OCI-LY7 (cell line): ENCODE measurements at regions not wholly inside any gene's neighbourhood (a gene's known extent, or its start where the extent isn't known, plus 50 kb on each side); places are given as distances from the start of the nearest gene placed in this dataset.

ENCODE experiments used
- BruUV-seq: library from RNA; stranded (reverse); fragments of 400-500 nt; replicated peaks from 2 replicates; lab custom pipeline; 2021; lab: Mats Ljungman, UMichigan
- CTCF ChIA-PET: fragments of 300-600 bp; sonication (Branson Sonifier 250); formaldehyde crosslinking; loops from one replicate; lab custom pipeline; 2022; ENCODE audit warnings: antibody characterized with exemption; ENCODE audit not compliant: unreplicated experiment; lab: Charles Lee
- POLR2A ChIA-PET: fragments of 300-600 bp; sonication (Branson Sonifier 250); formaldehyde crosslinking; loops from one replicate; lab custom pipeline; 2022; ENCODE audit warnings: antibody characterized with exemption; lab: Charles Lee
- DNase-seq: peaks from one replicate; pipeline ENCODE4 v3.0.0-alpha.2; 2015; ENCODE audit warnings: low spot score
- H2AFZ ChIP-seq: fragments of 200-600 bp; sonication (generic), shearing (Covaris generic); 2 replicates; pipeline ENCODE4 v1.6.1; 2014; ENCODE audit warnings: mild to moderate bottlenecking, antibody characterized with exemption, low read length, moderate library complexity
- H3K27ac ChIP-seq: fragments of 200-600 bp; sonication (generic); 2 replicates; pipeline ENCODE4 v1.5.1; 2014; ENCODE audit warnings: mixed run types, low read depth, mild to moderate bottlenecking, moderate library complexity, low read length, inconsistent platforms; ENCODE audit not compliant: poor library complexity, severe bottlenecking
- H3K36me3 ChIP-seq: fragments of 200-600 bp; sonication (generic); 2 replicates; pipeline ENCODE4 v1.6.1; 2014; ENCODE audit warnings: mild to moderate bottlenecking, antibody characterized with exemption, low read length, moderate library complexity, mixed read lengths; ENCODE audit not compliant: insufficient read depth
- H3K4me1 ChIP-seq: fragments of 200-600 bp; sonication (generic); 2 replicates; pipeline ENCODE4 v1.5.1; 2014; ENCODE audit warnings: mild to moderate bottlenecking, low read length; ENCODE audit not compliant: insufficient read depth, poor library complexity, severe bottlenecking
- H3K4me2 ChIP-seq: fragments of 200-600 bp; sonication (generic); 2 replicates; pipeline ENCODE4 v1.6.1; 2014; ENCODE audit warnings: mild to moderate bottlenecking, low read length
- H3K4me3 ChIP-seq: fragments of 200-600 bp; sonication (generic); 2 replicates; pipeline ENCODE4 v1.5.1; 2014; ENCODE audit warnings: mild to moderate bottlenecking, low read depth, low read length; ENCODE audit not compliant: poor library complexity, severe bottlenecking
- H3K79me2 ChIP-seq: fragments of 200-600 bp; sonication (generic); 2 replicates; pipeline ENCODE4 v1.6.1; 2016; ENCODE audit warnings: low read depth, mild to moderate bottlenecking, low read length, moderate library complexity, mixed read lengths; ENCODE audit not compliant: insufficient read depth
- H3K9me2 ChIP-seq: fragments of 200-600 bp; sonication (generic); 2 replicates; pipeline ENCODE4 v1.6.1; 2016; ENCODE audit warnings: mild to moderate bottlenecking, low read length, mixed read lengths; ENCODE audit not compliant: insufficient read depth
- H3K9me3 ChIP-seq: fragments of 200-600 bp; sonication (generic); 2 replicates; pipeline ENCODE4 v1.6.1; 2014; ENCODE audit warnings: mild to moderate bottlenecking, mixed run types, low read length, mixed read lengths
- H4K20me1 ChIP-seq: fragments of 200-600 bp; sonication (generic); 2 replicates; pipeline ENCODE4 v1.6.1; 2014; ENCODE audit warnings: mild to moderate bottlenecking, antibody characterized with exemption, low read length, moderate library complexity, mixed read lengths; ENCODE audit not compliant: insufficient read depth
- CTCF ChIP-seq: fragments of 200-600 bp; sonication (generic); conservative IDR thresholded peaks from 2 replicates; pipeline ENCODE4 v1.5.1; 2014; ENCODE audit warnings: mild to moderate bottlenecking, antibody characterized with exemption, low read length, moderate library complexity, mixed read lengths
- EZH2phosphoT487 ChIP-seq: fragments of 200-600 bp; sonication (generic); IDR thresholded peaks from 2 replicates; pipeline ENCODE4 v1.6.1; 2018; ENCODE audit warnings: low read depth, borderline replicate concordance, mild to moderate bottlenecking, mixed run types, antibody characterized with exemption, low read length, moderate library complexity, mixed read lengths
- intact Hi-C: fragments of 100-400 bp; cut with micrococcal nuclease; formaldehyde crosslinking; loops from one replicate; pipeline ENCODE4 v1.10.0; 2022; ENCODE audit not compliant: unreplicated experiment

GRCh38 chr5:153209687-153210086, 280.8 kb upstream of the GRIA1 start:
- Histone ChIP-seq H3K9me3 (no peaks in the 10 kb centered on the region), H3K4me1 (no peaks in the 10 kb centered on the region), H2AFZ (no peak overlapping the region), H3K27ac (no peak overlapping the region), H3K4me3 (no peak overlapping the region), H4K20me1 (no peaks in the 10 kb centered on the region), H3K4me2 (no peak overlapping the region), H3K36me3 (no peaks in the 10 kb centered on the region), H3K9me2 (no peaks in the 10 kb centered on the region), H3K79me2 (no peaks in the 10 kb centered on the region)
- DNase-seq, result no peak
- intact Hi-C loops, result no loop called here
- POLR2A ChIA-PET, result interaction anchor here (0.6 to 0.8 kb wide), 4 partner anchors 35 to 761 kb away, joined by 3 to 4 read pairs (median 3); no protein-coding TSS in a partner anchor
- BruUV-seq, result no TSS peak
- CTCF ChIA-PET, result no interaction called here
- no peak for TF ChIP-seq CTCF
- no peak for TF ChIP-seq EZH2phosphoT487

DNA sequence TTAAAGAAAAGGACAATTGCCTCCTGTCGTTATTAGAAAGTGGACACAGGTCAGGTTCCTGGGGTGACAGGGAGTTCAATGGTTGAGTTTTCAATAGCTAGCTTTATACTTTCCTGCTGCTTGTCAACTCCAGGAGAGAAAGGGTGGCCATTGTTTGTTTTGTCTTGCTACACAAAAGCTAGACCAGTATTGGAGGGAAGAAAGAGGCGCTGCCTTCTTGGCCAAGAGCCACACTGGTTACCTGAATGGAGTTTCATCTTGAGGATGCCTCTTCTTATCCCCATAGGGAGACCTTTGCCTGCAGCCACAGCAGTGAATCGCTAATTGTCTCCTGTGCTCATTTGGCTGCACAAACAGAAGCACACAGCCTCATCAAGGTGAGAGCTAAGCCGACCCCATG, 279.4 kb upstream of the GRIA1 start:
- Histone ChIP-seq H3K4me1 (no peaks in the 10 kb centered on the region), H3K9me3 (no peaks in the 10 kb centered on the region), H3K4me2 (no peak overlapping the region), H3K9me2 (no peaks in the 10 kb centered on the region), H3K36me3 (no peaks in the 10 kb centered on the region), H4K20me1 (no peaks in the 10 kb centered on the region), H2AFZ (no peak overlapping the region), H3K79me2 (no peaks in the 10 kb centered on the region), H3K27ac (no peak overlapping the region), H3K4me3 (no peak overlapping the region)
- no TSS peak for BruUV-seq
- no peak for DNase-seq
- ChIA-PET POLR2A (interaction anchor here (0.5 to 1.0 kb wide), 2 partner anchors 10 to 88 kb away, joined by 3 read pairs; no protein-coding TSS in a partner anchor), CTCF (no interaction called here)
- no peak for TF ChIP-seq EZH2phosphoT487
- TF ChIP-seq CTCF, result no peak
- intact Hi-C loops, result no loop called here

- no peaks in the 10 kb centered on the region for H3K79me2 ChIP-seq
- no peaks in the 10 kb centered on the region for H3K36me3 ChIP-seq
- ChIA-PET CTCF (no interaction called here), POLR2A (interaction anchor here (0.6 to 1.4 kb wide), 2 partner anchors 12 to 72 kb away, joined by 4 to 5 read pairs; no protein-coding TSS in a partner anchor)
- H3K27ac ChIP-seq, result no peak overlapping the region
- DNase-seq, result no peak
- H3K4me3 ChIP-seq, result no peak overlapping the region
- H3K4me2 ChIP-seq, result no peak overlapping the region
- no peak for TF ChIP-seq EZH2phosphoT487
- no peak for TF ChIP-seq CTCF
- H4K20me1 ChIP-seq, result no peaks in the 10 kb centered on the region
- no TSS peak for BruUV-seq
- no peaks in the 10 kb centered on the region for H3K9me2 ChIP-seq
- no peak overlapping the region for H2AFZ ChIP-seq
- no peaks in the 10 kb centered on the region for H3K4me1 ChIP-seq
- intact Hi-C loops, result no loop called here
- no peaks in the 10 kb centered on the region for H3K9me3 ChIP-seq
Observed at GRCh38 chr5:153212471-153212870, 278.0 kb upstream of the GRIA1 start.
